SK-N-MC (cell line): ENCODE measurements at regions not wholly inside any gene's neighbourhood (a gene's known extent, or its start where the extent isn't known, plus 50 kb on each side); places are given as distances from the start of the nearest gene placed in this dataset.
"Not testable (repeated sequence)": the region's sequence is repeated elsewhere in the genome, so short reads cannot be mapped to it uniquely, and the experiment has no call there.

Experiments used
- DNase-seq: peaks from one replicate; pipeline ENCODE4 v3.0.0-alpha.2; 2011; ENCODE audit warnings: low read depth, low spot score
- H3K27ac ChIP-seq: fragments of 200-600 bp; sonication (generic); 2 replicates; pipeline ENCODE4 v1.5.1; 2016; ENCODE audit warnings: mixed run types
- H3K36me3 ChIP-seq: fragments of 200-600 bp; sonication (generic); 2 replicates; pipeline ENCODE4 v1.6.1; 2017; ENCODE audit warnings: antibody characterized with exemption, low read length, mixed read lengths; ENCODE audit not compliant: insufficient read depth
- H3K4me3 ChIP-seq: fragments of 200-600 bp; sonication (generic); 2 replicates; pipeline ENCODE4 v1.5.1; 2016
- H3K9ac ChIP-seq: fragments of 200-600 bp; sonication (generic); 2 replicates; pipeline ENCODE4 v1.8.0; 2017; ENCODE audit warnings: mixed run types, mixed read lengths; ENCODE audit not compliant: insufficient read length
- H3K9me3 ChIP-seq: fragments of 200-600 bp; sonication (generic); 2 replicates; pipeline ENCODE4 v1.6.1; 2017; ENCODE audit warnings: low read depth, mild to moderate bottlenecking, antibody characterized with exemption, low read length, moderate library complexity, mixed read lengths
- EZH2 ChIP-seq: fragments of 200-600 bp; sonication (generic); IDR thresholded peaks from one replicate; pipeline ENCODE4 v1.6.1; 2017; ENCODE audit warnings: antibody characterized with exemption
- FOXP2 ChIP-seq: optimal IDR thresholded peaks from 2 replicates; pipeline ENCODE3; 2011; ENCODE audit warnings: mild to moderate bottlenecking, moderate library complexity; ENCODE audit not compliant: insufficient read depth; ENCODE audit errors: extremely low read length, control extremely low read depth
- POLR2AphosphoS5 ChIP-seq: IDR thresholded peaks from 2 replicates; pipeline ENCODE4 v1.6.1; 2012; ENCODE audit warnings: mild to moderate bottlenecking, low read depth, low read length, borderline replicate concordance

GRCh38 chr18:8928847-8929780 is 173.4 kb upstream of the NDUFV2 start:
- H3K27ac ChIP-seq, result no peak overlapping the region
- H3K4me3 ChIP-seq, result no peak overlapping the region
- H3K36me3 ChIP-seq, result no peaks in the 10 kb centered on the region
- DNase-seq, result no peak
- no peaks in the 10 kb centered on the region; the same call in 1 of the 2 replicates for H3K9me3 ChIP-seq
- no peak overlapping the region for H3K9ac ChIP-seq
- TF ChIP-seq EZH2, result no peak
- TF ChIP-seq POLR2AphosphoS5, result no peak
- no peak for TF ChIP-seq FOXP2

DNA sequence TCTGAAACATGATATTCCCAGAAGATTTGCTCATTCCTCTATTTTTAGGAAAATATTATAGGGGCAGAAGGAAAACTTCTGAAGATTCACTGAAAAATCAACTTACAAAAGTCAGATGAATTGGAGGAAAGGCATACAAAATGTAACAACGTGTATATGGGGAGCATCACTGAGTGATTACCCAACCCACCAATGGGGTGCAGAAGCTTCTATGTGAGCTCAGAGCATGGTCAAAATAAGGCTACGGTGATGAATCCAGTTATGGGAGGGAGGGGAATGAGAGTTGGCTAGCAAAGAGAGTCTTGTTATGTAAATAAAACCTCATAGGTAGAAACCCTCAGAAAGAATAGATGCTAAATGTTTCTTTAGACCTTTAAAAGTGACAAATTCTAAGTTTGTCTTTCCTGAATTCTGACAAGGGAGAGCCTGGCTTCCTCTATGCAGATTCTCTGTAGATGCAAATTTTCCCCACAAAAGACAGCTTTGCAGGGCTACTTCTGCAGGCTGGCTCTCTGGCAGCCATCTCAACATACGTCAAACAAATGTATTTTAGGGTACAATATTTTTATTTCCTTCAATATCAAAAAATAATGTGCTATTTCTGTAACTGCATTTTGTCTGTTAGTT is 171.4 kb upstream of the NDUFV2 start:
- Histone ChIP-seq H3K27ac (no peak overlapping the region), H3K9me3 (no peaks in the 10 kb centered on the region; the same call in 1 of the 2 replicates), H3K9ac (no peak overlapping the region), H3K36me3 (no peaks in the 10 kb centered on the region), H3K4me3 (no peak overlapping the region)
- no peak for DNase-seq
- TF ChIP-seq FOXP2 (no peak), POLR2AphosphoS5 (no peak), EZH2 (no peak)

DNA sequence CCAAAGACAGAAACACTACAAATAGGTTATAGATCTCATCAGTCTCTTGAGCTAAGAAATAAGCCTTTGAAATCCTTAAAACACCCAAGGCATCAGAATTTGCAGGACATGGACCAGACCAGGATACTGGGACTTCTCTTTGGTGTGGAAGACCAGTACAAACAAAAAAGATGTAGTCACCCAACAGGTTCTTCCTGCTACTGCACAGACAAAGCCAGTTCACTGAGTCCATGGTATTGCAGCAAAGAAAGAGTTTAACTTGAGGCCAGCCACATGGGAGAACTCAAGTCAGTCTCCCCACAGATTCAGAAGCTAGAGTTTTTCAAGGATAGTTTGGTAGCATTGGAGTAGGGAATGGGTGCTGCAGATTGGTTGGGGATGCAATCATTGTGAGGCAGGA is 169.6 kb upstream of the NDUFV2 start:
- H3K9me3 ChIP-seq, result no peaks in the 10 kb centered on the region; the same call in 1 of the 2 replicates
- no peak for TF ChIP-seq EZH2
- no peak for TF ChIP-seq FOXP2
- no peak for TF ChIP-seq POLR2AphosphoS5

DNA sequence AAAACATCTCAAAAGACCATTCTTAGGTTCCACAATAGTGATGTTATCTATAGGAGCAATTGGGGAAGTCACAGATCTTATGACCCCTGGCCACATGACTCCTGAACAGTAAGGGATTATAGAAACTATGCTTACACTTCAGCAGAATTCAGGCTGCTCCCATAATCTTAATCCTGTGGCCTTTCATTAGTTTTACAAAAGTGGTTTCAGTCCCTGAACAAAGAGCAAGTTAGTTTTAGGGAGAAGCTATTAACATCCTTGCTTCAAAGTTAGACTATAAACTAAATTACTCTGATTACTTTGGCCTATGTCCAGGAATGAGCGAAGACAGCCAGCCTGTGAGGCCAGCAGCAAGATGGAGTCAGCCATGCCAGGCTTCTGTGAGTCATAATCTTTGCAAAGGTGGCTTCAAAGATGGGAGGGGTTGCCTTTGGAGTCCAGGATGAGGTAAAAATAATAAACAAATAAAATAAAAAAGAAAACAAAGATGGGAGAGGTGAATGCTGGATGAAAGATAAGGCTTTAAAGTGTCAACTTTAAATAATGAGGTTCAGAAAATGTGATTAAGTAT is 168.7 kb upstream of the NDUFV2 start:
- H3K9ac ChIP-seq, result no peak overlapping the region
- no peaks in the 10 kb centered on the region for H3K36me3 ChIP-seq
- H3K9me3 ChIP-seq, result no peaks in the 10 kb centered on the region; the same call in 1 of the 2 replicates
- TF ChIP-seq FOXP2 (no peak), POLR2AphosphoS5 (no peak), EZH2 (no peak)
- no peak overlapping the region for H3K4me3 ChIP-seq
- no peak overlapping the region for H3K27ac ChIP-seq
- DNase-seq, result no peak

More for the DNA sequence above, 169.6 kb upstream of the NDUFV2 start:
- no peak overlapping the region for H3K9ac ChIP-seq
- H3K27ac ChIP-seq, result no peak overlapping the region
- DNase-seq, result no peak
- no peaks in the 10 kb centered on the region for H3K36me3 ChIP-seq
- no peak overlapping the region for H3K4me3 ChIP-seq

GRCh38 chr18:8935346-8935745 is 167.2 kb upstream of the NDUFV2 start:
- DNase-seq, H3K9ac ChIP-seq, H3K27ac ChIP-seq, H3K9me3 ChIP-seq, H3K36me3 ChIP-seq, H3K4me3 ChIP-seq: not testable (repeated sequence)

DNA sequence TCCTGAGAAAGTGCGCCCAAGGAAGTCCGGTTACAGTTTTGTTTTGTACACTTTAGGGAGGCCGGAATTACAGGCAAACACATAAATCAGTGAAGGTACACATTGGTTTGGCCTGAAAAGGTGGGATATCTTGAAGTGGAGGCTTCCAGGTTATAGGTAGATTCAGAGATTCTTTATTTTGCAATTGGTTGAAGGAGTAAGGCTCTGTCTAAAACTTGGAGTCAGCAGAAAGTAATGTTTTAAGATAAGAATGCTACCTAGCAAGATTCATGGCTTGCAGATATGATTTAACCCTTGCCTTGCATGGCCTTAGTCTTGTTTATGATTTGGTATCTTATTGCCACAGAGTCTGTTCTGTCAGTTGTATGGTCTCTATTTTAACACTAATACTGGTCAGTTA is 165.9 kb upstream of the NDUFV2 start:
- Histone ChIP-seq H3K9ac (no peak overlapping the region), H3K9me3 (no peaks in the 10 kb centered on the region), H3K27ac (no peak overlapping the region), H3K36me3 (no peaks in the 10 kb centered on the region), H3K4me3 (no peak overlapping the region)
- TF ChIP-seq EZH2 (no peak), POLR2AphosphoS5 (no peak), FOXP2 (no peak)
- DNase-seq, result no peak

DNA sequence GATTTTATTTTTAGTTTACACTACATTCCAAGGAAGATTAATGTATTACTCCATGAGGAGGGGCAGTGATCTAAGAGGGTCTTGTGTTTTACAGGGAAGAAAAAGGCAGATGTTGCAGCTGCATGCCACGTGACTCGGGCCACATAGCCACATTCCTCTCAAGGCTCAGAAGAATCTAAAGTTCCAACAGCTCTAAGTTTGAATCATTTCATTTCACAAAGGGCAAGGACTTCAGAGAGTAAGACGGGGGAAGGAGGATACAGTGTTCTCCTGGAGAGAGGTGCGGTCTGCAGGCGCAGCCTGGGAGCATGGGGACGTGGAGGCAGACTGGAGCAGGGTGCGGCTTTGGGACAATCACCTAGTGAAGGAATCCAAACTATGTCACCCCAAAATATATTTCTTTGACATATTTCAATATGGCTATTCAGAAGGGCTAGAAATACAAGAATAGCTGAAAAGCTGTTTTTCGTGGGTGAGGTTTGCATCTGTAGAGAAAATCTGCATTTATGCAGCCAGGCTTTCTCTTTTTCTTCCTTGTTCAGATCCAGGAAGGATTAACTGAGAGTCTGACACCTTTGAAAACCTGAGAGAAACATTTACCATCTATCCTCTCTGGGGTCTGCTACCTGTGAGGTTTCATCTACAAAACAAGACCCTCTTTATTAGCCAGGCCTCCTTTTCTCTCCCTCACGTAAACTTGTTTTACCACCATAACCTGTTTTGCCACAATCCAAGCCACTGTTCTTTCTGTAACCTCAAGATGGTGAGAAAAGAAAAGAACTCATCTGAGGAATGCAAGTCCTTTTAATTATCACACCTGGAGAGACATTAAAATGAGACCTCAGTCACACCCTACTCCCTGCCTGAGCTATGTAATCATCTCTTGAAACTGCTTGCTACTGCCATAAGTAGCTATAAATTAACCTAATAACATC is 165.1 kb upstream of the NDUFV2 start:
- no peak for DNase-seq
- Histone ChIP-seq H3K27ac (no peak overlapping the region), H3K9me3 (no peaks in the 10 kb centered on the region), H3K36me3 (no peaks in the 10 kb centered on the region), H3K9ac (no peak overlapping the region), H3K4me3 (no peak overlapping the region)
- TF ChIP-seq EZH2 (no peak), FOXP2 (no peak), POLR2AphosphoS5 (no peak)

DNA sequence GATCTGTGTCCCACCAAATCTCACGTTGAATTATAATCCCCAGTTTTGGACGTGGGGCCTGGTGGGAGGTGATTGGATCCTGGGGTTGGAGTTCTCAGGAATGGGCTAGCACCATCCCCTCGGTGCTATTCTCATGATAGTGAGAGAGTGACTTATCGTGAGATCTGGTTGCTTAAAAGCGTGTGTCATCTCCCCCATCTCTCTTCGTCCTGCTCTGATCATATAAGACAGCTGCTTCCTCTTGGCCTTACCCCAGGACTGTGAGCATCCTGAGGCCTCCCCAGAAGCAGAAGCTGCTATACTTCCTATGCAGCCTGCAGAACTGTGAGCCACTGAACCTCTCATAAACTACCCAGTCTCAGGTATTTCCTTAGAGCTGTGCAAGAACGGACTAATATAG is 163.7 kb upstream of the NDUFV2 start:
- no peak overlapping the region for H3K4me3 ChIP-seq
- no peaks in the 10 kb centered on the region for H3K36me3 ChIP-seq
- H3K9me3 ChIP-seq, result no peaks in the 10 kb centered on the region
- no peak overlapping the region for H3K9ac ChIP-seq
- DNase-seq, result no peak
- H3K27ac ChIP-seq, result no peak overlapping the region
- no peak for TF ChIP-seq FOXP2
